IPS DF 4.7 (cell line): ENCODE measurements at regions not wholly inside any gene's neighbourhood (a gene's known extent, or its start where the extent isn't known, plus 50 kb on each side); places are given as distances from the start of the nearest gene placed in this dataset.

ENCODE experiments used
- DNase-seq: peaks from one replicate; pipeline ENCODE4 v3.0.0-alpha.2; 2013; ENCODE audit warnings: low spot score; ENCODE audit errors: extremely low read depth

DNA sequence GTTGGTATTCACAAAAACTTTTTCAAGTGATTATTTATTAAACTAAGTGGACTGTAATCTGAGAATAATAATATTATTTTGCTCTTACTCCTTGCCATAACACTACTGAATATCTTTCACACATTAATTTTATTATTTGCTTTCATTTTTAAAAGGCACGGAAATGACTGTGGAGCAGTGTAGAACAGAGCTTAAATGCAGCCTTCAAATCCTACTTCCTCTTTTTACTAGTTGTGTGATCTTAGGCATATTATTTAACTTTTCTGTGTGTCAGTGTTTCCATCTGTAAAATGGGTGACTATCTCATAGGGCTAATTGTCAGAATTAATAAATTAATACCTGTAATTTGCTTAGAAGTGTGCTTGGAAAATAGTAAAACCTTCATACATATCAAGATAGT lies 55.5 kb upstream of the SLC8A1 start:
- DNase-seq: no peak

DNA sequence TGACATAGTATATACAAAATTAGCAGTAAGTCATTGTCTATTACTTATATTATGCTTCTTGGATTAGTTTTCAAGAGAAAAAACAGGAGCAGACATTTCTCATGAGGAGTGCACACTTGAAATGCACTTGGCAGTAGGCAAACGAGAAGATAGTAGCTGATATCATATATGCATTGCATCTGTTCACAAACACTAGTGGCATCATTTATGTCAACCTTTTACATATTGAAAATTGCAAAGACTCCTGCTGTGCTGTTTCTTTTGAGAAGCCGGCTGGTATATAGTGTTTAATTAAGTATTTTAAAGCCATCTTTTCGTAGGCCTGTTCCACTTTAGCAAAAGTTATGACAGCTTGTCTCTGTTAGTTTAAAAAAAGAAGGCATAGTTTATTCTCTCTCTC lies 58.4 kb upstream of the SLC8A1 start:
- DNase-seq: no peak

DNA sequence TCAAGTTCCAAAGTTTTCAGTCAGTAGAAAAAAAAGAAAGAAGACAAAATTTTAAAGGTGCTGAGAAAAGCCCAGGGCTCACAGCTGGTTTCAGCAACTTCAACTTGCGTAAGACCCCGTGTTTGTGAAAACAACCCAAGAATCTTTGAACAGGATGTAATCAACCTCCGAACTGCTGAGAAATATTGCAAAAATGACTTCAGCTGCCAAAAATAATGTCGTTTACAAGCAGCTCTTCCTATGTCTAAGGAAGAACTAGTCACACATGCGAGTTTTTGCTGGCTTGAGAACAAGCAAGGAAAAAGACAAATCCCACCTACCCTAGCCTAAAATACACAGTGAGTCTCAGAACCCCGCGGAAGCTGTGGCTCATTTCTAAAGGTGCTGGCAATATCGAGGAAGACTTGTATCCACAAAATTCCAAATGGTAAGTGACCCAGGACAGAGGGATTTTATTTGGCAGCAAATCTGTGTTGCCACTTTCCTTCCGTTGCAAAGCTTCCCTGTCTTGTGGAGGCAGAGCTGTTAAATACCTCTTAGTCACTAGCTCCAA lies 59.8 kb upstream of the SLC8A1 start:
- no peak for DNase-seq

DNA sequence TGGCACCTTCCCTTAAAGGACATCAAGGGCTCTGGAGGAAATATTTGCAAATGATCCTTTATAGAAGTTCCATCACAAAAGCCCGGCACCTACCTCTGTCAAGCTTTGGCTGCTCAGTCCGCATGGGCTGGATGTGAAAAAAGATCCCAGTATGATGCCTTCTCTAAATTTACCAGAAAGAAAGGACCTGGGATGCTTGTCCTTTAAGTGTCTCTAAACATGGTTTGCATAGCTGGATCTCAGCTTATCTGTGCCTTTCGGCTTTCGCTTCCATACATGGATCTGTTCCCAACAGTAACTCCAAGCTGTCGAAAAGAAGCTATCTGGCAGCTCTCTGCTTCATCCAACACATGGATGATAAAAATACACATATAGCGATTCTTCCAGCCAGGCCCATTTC lies 60.4 kb upstream of the SLC8A1 start:
- DNase-seq: no peak

DNA sequence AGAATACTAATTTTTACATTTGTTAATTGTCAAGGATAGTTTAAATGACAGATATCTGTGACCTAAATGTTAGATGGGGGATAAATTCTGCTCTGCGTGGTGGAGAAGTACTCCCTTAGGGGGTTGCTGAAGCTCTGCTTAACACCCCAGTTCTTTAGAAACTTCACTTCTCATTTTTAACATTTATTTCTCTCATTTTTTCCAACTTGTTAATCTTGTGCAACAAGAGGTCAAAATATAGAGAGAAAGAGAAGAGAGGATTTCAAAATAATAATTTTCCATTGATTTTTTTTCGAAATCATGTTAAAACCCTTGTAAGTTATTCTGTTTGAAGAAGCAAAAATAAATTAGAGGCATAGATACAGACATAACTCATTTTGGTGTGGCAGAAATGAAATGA lies 61.3 kb upstream of the SLC8A1 start:
- no peak for DNase-seq

DNA sequence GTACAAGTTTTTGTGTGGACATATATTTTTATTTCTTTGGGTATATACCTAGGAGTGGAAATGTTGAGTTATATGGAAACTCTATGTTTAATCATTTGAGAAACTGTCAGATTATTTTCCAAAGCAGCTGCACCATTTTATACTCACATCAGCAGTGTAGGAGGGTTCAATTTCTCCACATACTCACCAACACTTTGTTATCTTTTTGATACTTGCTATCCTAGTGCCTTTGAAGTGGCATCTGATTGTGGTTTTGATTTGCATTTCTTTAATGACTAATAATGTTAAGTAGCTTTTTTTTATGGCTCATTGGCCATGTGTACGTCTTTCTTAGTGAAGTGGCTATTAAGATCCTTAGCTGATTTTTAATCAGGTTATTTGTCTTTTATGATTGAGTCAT lies 64.7 kb upstream of the SLC8A1 start:
- no peak for DNase-seq

DNA sequence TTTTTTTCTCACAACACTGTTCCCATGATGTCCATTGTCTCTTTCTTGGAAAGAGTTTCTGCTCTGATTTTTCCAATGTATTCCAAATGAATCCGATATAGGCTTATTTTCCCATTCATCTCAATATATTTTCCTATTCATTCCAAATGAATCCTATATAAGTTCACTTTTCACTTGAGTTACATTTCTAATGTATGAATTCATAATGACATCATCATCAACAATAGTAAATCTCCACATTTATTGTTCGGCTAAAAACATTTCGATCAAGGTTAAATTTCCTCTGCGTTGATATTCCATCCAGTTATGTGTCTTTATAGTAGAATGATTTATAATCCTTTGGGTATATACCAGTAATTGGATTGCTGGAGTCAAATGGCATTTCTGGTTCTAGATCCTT lies 76.7 kb upstream of the SLC8A1 start:
- no peak for DNase-seq

DNA sequence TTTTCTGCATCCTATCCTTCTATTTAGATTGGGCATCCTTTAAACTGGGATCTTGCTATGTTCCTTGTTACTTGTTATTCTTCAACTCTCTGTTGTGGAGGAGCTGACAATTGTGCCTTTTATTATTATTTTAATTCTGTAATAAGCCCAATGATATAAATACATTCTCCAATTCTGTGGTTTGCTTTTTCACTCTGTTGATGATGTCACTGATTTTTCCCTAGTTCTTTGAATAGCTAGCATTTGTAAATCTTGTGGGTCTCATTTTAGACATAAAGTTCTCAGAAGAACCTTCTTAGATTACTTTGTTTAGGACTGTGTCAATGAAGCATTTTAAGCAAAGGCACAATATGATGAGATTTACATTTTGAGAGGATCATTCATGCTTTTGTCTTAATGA lies 79.5 kb upstream of the SLC8A1 start:
- DNase-seq: no peak

DNA sequence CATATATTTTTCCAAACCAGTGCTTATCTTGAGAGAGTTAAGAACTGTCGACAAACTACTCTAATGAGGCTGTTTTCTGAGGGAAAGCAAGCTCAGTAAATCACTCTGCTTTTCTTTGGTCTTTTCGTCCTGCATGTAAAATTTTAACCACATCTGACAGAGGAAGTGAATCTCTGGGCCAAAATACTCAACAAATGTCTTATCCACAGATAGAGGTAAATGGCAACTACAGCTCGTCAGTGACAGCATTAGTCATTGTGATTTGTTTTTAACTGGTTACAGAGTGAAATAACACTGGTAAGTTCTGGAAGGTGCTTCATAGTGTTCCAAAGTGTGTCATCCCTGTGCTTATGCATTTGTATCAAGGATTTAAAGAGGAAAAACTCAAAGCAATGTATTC lies 82.6 kb upstream of the SLC8A1 start:
- no peak for DNase-seq

DNA sequence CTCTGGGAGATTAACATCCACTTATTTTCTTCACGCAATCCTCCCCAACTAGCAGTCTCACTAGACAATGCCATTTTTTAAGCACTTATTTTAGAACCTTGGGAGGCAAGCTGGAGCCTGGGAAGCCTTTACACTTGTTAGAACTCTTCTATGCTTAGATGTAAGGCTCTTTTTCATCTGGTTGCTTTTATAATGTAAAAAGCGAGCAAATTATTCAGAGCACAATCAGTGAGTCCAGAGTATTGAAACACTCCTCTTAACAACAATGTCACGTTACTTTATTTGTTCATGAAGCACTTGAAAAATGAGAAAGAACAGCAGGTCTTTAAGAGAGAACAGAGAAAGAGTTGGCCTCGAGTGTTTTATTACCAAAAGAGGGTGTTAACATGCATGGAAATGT lies 84.1 kb upstream of the SLC8A1 start:
- no peak for DNase-seq

DNA sequence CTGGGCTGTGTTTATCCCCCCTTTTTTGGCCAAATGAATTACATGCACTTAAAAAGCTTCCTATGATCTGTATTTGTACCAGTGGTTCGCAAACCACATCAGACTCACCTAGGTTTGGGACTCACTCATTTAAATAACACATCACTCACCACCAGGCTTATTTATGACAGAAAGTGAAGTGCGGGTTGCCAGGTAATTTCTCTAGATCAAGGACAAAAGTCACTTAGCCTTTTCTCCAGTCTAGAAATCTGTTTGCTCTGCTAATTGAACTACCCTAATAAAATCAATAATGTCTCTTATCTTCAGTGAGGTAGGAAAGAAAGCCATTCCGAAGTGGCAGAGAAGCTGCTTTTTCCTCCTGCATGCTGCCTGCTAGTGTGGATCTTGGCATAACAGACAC lies 88.1 kb upstream of the SLC8A1 start:
- no peak for DNase-seq

DNA sequence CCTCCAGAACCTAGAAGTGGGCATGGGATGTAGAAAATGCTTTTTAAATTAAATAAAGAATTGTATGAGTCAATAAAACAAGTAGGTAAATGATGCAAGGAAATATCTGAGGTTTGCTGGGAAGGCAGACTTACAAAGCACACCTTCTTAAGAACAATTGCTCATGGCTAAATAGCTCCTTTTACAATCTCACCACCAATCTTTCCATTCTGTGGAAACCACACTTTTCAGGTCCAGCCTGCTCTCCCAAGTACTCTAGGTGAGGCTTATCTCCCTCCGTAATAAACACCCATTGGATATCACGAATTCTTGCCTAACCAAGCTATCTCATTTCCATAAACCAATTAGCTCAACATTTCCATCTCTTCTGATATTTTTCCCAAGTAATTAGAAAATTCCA lies 91.5 kb upstream of the SLC8A1 start:
- no peak for DNase-seq

DNA sequence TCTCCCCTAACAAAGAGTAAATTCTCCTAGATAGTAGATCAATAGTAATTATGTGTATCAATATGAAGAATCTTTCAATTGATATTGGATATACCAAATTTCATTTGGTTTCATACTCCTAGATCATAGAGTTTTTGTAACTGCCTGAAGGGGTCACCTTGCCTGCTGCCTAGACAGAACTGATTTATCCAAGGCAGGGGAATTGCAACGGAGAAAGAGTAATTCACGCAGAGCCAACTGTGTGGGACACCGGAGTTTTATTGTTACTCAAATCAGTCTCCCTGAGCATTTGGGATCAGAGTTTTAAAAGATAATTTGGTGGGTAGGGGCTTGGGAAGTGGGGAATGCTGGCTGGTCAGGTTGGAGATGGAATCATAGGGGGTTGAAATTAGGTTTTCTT lies 92.2 kb upstream of the SLC8A1 start:
- DNase-seq: no peak

DNA sequence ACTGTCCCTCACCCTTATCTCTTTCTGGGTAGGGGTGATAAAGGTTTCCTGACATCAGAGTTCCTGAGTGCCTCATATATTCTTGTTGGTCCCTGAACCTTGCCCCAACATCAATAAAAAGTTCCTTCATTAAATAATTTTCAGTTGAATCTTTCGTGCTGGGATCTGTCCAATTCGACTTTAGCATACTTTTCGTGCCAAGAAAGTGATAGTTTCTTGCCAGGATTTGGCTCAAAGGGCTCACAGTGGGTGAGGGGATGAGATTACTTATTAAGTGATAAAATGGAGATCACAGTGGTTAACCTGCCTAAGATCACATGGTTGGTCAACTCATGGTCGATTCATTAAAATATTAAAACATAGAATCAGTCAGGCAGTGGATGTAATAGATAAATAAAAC lies 93.8 kb upstream of the SLC8A1 start:
- DNase-seq: no peak

DNA sequence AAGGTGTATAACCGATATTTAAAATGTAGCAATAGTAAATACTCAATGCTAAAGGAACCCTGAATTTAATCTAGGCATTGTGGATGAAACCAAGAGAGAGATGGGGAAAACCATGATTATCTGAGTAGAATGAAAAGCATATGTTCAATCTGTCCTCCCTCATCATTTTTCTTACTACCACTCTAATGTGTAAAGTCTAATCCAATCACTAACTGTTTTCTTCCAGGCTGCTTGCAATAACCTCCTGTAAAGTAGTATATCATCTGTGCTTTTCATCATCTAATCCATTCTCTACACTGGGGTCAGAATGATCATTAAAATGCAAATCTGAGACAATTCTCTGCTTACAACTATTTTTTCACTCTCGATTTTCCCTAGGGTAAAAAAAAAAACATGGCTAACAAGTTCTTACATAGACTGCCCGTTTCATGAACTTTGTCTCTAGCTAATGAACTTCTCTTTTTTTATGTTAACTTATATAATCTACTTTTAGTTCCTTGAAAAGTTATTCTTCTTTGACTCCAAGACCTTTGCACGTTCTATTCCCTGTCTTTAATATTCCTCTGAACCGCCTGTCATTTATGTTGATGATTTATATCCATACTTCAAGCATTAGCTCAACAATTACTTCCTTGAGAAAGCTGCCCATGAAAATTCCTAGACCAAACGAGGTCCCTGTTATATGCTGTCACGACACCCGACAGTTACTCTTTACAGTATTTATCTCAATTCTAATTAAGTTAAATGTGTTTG lies 94.7 kb upstream of the SLC8A1 start:
- DNase-seq: no peak

DNA sequence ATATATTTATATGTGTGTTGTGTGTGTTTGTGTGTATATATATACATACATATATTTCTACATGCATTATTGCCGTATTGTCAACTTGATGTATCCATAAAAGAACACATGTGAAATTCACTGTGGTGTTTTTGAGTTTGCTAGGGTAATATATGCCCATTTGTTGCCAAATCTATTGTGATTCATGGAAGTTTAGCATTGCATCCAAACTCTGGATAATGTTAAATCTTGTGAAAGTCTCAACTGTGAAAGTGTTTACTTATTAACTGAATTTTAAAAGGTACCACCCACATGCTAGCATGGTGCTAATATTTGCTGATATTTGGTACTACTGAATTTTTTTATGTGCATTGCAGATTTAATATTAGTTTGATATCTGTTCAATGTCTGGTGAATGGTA lies 96.6 kb upstream of the SLC8A1 start:
- DNase-seq: no peak

DNA sequence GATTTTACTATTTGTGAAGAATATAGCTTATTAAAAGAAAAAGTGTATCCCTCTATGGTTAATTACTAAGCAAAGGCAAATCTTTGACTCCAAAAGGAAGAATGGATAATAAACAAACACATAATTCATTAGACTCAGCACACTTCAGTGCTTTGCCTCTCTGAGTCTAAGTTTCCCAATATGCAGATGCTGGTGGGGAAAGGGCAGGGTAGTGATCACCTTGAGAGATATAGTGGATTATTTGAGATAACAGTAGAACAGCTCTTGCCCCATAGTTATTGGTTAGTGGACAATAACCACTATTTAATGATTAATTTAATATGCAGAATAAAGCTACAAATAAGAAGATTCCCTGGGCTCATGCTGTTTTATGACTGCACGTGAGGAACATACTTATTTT lies 98.2 kb upstream of the SLC8A1 start:
- no peak for DNase-seq

DNA sequence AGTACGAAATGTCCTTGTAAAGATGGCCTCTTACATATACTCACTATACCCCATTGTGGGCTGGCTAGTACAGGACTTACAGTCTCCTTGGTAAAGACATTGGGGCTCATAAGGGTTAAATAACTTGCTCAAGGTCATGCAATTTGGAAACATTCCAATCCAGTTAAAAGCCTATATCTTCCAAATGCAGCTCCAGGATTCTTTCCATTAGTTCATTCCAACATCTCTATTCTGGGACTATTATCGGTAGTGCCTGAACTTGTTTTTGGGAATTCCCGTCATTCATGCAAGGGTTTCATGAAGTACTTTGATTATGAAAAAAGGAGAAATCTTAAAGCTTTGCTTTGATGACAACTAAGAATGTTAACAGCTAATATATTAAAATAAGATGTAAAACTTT lies 99.2 kb upstream of the SLC8A1 start:
- no peak for DNase-seq

DNA sequence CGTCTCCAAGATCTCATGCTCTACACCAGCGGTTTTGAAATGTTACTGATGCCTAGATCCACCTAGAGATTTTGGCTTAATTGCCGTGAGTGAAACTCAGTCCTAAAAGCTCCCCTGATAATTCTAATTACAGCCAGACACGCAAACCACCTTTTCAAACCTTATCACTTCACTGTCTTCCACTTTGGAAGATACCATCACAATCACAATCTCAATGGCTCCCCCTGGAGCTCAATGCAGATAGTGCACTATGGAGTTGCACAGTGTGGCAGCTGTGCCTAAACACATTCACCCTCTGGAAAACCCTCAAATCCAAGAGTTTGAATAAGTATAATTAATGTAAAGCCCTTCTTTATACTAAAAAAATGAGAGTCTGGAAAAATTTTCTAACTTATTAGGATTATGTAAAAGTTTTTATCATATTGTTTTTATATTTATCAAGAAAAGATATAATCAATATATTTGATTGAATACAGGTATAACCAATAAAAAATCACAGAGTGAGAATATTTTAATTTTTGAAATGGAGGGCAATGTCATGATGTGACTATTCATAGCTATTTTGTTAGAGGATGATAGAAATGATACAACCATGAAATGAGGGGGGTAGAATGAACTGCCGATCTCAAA lies 102.9 kb upstream of the SLC8A1 start:
- peak; percentile 44 for DNase-seq

DNA sequence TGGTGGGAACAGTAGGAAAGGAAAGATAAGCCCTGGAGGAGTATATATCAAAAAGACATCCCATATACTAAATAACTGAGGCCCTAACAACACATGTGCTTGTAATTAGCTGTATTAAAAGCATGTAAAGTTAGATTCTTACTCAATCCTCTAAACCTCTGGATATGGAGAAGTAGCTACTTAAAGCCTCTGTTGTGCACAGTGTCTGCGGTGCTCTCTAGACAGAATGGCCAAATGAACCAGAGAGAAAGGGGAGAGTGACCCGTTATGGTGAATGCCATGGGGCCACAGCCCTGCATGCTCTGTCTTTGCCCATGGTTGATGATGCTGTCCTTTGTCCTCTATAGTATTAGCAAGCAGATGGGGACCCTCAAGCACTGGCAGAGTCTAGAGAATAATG lies 104.4 kb upstream of the SLC8A1 start:
- no peak for DNase-seq

DNA sequence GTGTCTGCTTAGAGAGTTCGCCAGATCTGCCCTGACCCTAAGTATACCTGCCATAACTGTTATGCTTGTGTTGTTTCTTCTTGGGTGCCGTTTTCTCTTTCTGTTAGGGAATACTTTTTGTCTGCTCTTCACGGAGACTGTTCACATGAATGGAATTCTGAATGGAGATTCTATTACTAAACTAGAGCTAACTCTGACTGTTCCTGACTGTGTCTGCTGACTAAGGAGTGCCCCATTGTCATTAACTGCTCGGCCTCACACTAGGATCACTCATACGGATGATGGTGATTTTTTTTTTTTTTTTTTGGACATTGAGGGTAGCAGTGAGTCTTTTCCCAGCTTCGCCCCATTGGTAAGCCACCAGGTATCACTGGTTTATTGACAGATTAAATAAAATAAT lies 104.8 kb upstream of the SLC8A1 start:
- DNase-seq: no peak

DNA sequence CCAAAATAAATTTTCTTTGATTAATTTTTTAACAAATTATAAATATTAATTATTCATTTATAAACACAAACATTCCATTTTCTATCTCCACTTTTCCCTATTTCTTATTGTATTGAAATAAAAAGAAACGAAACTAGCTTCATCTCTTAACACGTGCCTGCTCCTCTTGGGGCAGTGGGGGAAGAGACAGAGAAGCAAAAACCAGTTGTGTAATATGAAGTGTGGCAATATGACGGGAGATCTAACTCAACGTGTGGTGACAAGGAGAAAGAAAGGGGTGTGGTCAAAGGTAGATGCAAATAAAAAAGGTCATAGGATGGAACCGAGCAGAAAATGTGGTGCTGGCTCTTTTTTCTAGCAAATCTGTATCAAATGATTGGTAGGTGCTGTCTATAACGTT lies 106.9 kb upstream of the SLC8A1 start:
- DNase-seq: no peak

DNA sequence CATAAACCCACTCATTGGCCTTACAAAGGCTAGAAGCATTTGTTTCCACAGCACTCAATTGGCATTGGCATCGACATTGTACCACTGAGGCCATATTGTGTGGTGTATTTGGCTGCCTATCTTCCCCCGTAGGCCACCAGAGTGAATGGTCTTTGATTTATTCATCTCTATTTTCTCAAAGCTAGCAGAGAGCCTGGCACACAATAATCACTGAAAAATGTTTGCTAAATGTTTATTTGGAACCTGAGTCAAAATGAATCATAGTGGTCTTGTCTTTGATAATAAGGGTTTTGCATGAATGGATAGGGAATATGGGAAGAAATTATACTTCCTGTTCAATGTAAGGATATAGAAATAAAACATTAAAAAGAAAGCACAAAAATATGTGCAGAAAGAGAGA lies 107.3 kb upstream of the SLC8A1 start:
- DNase-seq: no peak
